Sigmoid colon (tissue), 6 donors: ENCODE measurements at regions not wholly inside any gene's neighbourhood (a gene's known extent, or its start where the extent isn't known, plus 50 kb on each side); places are given as distances from the start of the nearest gene placed in this dataset.

Source experiments
- DNase-seq: peaks from one replicate; pipeline ENCODE4 v3.0.0-alpha.2; 2019
- H3K27ac ChIP-seq, 4 donors: fragments of 200-600 bp; sonication (generic); one replicate each; pipeline ENCODE4 v1.5.1; 2016 to 2019; ENCODE audit warnings: mild to moderate bottlenecking in 1 of 4
- H3K27me3 ChIP-seq, 3 donors: fragments of 200-600 bp; sonication (generic); one replicate each; pipeline ENCODE4 v1.5.1; 2019; ENCODE audit warnings: mild to moderate bottlenecking in 1 of 3
- H3K36me3 ChIP-seq, 4 donors: fragments of 200-600 bp; sonication (generic); one replicate each; pipeline ENCODE4 v1.5.1; 2016 to 2019
- H3K4me1 ChIP-seq, 4 donors: fragments of 200-600 bp; sonication (generic); one replicate each; pipeline ENCODE4 v1.5.1; 2017 to 2019
- H3K4me3 ChIP-seq, 4 donors: fragments of 200-600 bp; sonication (generic); one replicate each; pipeline ENCODE4 v1.5.1; 2017 to 2019; ENCODE audit warnings: mild to moderate bottlenecking in 2 of 4, moderate library complexity in 1 of 4
- H3K9me3 ChIP-seq, 4 donors: fragments of 200-600 bp in 3 of 4; sonication (generic) in 3 of 4; one replicate each; pipeline versions ENCODE4 v1.5.1 to v1.6.1; 2013 to 2019
- CTCF ChIP-seq, 4 experiments: fragments of 450-650 bp in 3 of 4; fragments of 200-600 bp in 1 of 4; IDR thresholded peaks; one replicate each; pipeline ENCODE4 v1.5.1; 2016 to 2019; ENCODE audit warnings: antibody characterized with exemption in 4 of 4, mild to moderate bottlenecking in 3 of 4, moderate library complexity in 2 of 4
- EP300 ChIP-seq, 4 donors: sonication (generic); formaldehyde crosslinking; IDR thresholded peaks; one replicate each; pipeline ENCODE4 v1.6.1; 2017; ENCODE audit warnings: antibody characterized with exemption in 4 of 4
- POLR2A ChIP-seq, 2 donors: fragments of 450-650 bp; IDR thresholded peaks; one replicate each; pipeline ENCODE4 v1.6.1; 2016; ENCODE audit warnings: antibody characterized with exemption in 2 of 2, mild to moderate bottlenecking in 2 of 2, moderate library complexity in 2 of 2
- POLR2AphosphoS5 ChIP-seq, 4 donors: sonication (generic); formaldehyde crosslinking; IDR thresholded peaks; one replicate each; pipeline ENCODE4 v1.6.1; 2017; ENCODE audit warnings: antibody characterized with exemption in 4 of 4
- WGBS, 2 donors: extraction: QIAGEN DNeasy Blood & Tissue Kit; methylation state at CpG; one replicate each; pipeline ENCODE4 v1.1.7; 2013; 5-methylcytosine and 5-hydroxymethylcytosine counted together
- intact Hi-C: fragments of 100-400 bp; cut with DNase I; formaldehyde crosslinking; loops from one replicate; pipeline ENCODE4 v1.15.1; 2023
- donor health status: healthy with polysubstance abuse.
- donor health status: healthy.

GRCh38 chr4:96630839-96631238, 790.9 kb downstream of the PDHA2 start:
- Histone ChIP-seq H3K27me3 (no peaks in the 10 kb centered on the region), H3K4me1 (no peaks in the 10 kb centered on the region), H3K36me3 (no peaks in the 10 kb centered on the region), H3K27ac (no peak overlapping the region), H3K4me3 (no peak overlapping the region), H3K9me3 (no peaks in the 10 kb centered on the region)
- intact Hi-C loops, result no loop called here
- TF ChIP-seq EP300 (IDR thresholded peaks at IDR 0.05) (no peak), POLR2A (IDR thresholded peaks at IDR 0.05) (no peak)
- no peak for DNase-seq
- 88 to 89% methylated on average over 2 of the region's 2 CpGs for WGBS, 2 donors

GRCh38 chr4:96637971-96638412, 798.1 kb downstream of the PDHA2 start:
- Histone ChIP-seq H3K4me1 (no peaks in the 10 kb centered on the region), H3K36me3 (no peaks in the 10 kb centered on the region), H3K4me3 (no peak overlapping the region), H3K27ac (no peak overlapping the region), H3K27me3 (no peaks in the 10 kb centered on the region), H3K9me3 (no peaks in the 10 kb centered on the region)
- DNase-seq, result no peak
- TF ChIP-seq EP300 (IDR thresholded peaks at IDR 0.05), result no peak
- WGBS, 2 donors, result 9 to 57% methylated on average over 1 of the region's 1 CpG
- intact Hi-C loops, result no loop called here

DNA sequence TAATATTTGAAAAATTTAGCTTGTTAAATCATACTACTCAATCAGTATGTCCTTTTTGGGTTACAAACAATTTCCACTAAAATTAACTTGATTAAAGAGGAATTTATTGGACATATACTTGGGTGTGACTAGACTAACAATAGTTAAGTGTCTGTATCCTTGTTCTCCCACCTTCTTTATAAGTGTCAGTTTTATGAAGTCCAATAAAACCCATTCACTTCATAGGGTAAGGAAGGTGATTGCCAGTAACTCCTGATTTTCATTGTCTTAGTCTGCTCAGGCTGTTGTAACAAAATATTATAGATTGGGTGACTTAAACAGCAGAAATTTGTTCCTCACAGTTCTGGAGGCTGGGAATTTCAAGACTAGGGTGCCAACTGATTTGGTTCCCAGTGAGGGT, 800.0 kb downstream of the PDHA2 start:
- no peak for DNase-seq

GRCh38 chr4:96642490-96642889, 802.6 kb downstream of the PDHA2 start:
- Histone ChIP-seq H3K9me3 (no peaks in the 10 kb centered on the region), H3K27ac (no peak overlapping the region), H3K36me3 (no peaks in the 10 kb centered on the region), H3K4me3 (no peak overlapping the region), H3K4me1 (no peaks in the 10 kb centered on the region), H3K27me3 (no peaks in the 10 kb centered on the region)
- no peak for DNase-seq
- TF ChIP-seq EP300 (IDR thresholded peaks at IDR 0.05) (no peak), POLR2A (IDR thresholded peaks at IDR 0.05) (no peak), CTCF (IDR thresholded peaks at IDR 0.05) (no peak)
- intact Hi-C loops, result no loop called here
- 59 to 78% methylated on average over 2 of the region's 2 CpGs for WGBS, 2 donors

More for the DNA sequence above, 800.0 kb downstream of the PDHA2 start:
- intact Hi-C loops, result no loop called here
- no peak overlapping the region for H3K27ac ChIP-seq
- H3K9me3 ChIP-seq, result no peaks in the 10 kb centered on the region
- no peaks in the 10 kb centered on the region for H3K4me1 ChIP-seq
- no peaks in the 10 kb centered on the region for H3K36me3 ChIP-seq
- H3K27me3 ChIP-seq, result no peaks in the 10 kb centered on the region
- TF ChIP-seq CTCF (IDR thresholded peaks at IDR 0.05), result no peak
- no peak for TF ChIP-seq POLR2A (IDR thresholded peaks at IDR 0.05)
- no peak for TF ChIP-seq EP300 (IDR thresholded peaks at IDR 0.05)
- no peak for TF ChIP-seq POLR2AphosphoS5 (IDR thresholded peaks at IDR 0.05)
- H3K4me3 ChIP-seq, result no peak overlapping the region

DNA sequence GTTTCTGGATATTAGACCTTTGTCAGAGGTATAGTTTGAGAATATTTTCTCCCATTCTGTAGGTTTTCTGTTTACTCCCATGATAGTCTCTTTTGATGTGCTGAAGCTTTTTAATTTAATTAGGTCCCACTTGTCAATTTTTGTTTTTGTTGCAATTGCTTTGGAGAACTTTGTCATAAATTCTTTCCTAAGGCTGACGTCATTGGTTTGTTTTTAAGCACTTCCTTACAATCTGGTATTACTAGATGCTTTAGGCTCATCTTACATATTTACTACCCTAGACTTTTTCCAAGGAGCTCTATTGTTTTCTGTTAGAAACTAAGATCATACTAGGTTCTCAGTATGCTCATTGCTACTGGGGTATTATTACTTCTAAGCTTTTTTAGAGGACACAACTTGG, 806.3 kb downstream of the PDHA2 start:
- intact Hi-C loops, result no loop called here

More for the DNA sequence above, 806.3 kb downstream of the PDHA2 start:
- Histone ChIP-seq H3K4me1 (no peaks in the 10 kb centered on the region), H3K27me3 (no peaks in the 10 kb centered on the region), H3K4me3 (no peak overlapping the region), H3K36me3 (no peaks in the 10 kb centered on the region), H3K27ac (no peak overlapping the region), H3K9me3 (no peaks in the 10 kb centered on the region)
- no peak for DNase-seq
- TF ChIP-seq POLR2A (IDR thresholded peaks at IDR 0.05), result no peak
- TF ChIP-seq POLR2AphosphoS5 (IDR thresholded peaks at IDR 0.05), result no peak
- no peak for TF ChIP-seq CTCF (IDR thresholded peaks at IDR 0.05)
- no peak for TF ChIP-seq EP300 (IDR thresholded peaks at IDR 0.05)
- WGBS, 2 donors, result 59 to 70% methylated on average over 1 of the region's 1 CpG
